PC-9 (cell line): ENCODE measurements at regions not wholly inside any gene's neighbourhood (a gene's known extent, or its start where the extent isn't known, plus 50 kb on each side); places are given as distances from the start of the nearest gene placed in this dataset.
"Not testable (repeated sequence)": the region's sequence is repeated elsewhere in the genome, so short reads cannot be mapped to it uniquely, and the experiment has no call there.

Experiments
- CTCF ChIP-seq: fragments of 200-600 bp; sonication (generic); conservative IDR thresholded peaks from 2 replicates; pipeline ENCODE4 v1.6.1; 2017; ENCODE audit warnings: mixed run types, antibody characterized with exemption, mild to moderate bottlenecking, moderate library complexity
- EZH2 ChIP-seq: fragments of 200-600 bp; sonication (generic); IDR thresholded peaks from 2 replicates; pipeline ENCODE4 v1.8.0; 2017; ENCODE audit warnings: antibody characterized with exemption, low read depth

- not testable (repeated sequence) for TF ChIP-seq CTCF, EZH2
These were observed 852.4 kb upstream of the DEFB115 start for GRCh38 chr20:30405061-30405460.
